ENCODE measurements at regions not wholly inside any gene's neighbourhood (a gene's known extent, or its start where the extent isn't known, plus 50 kb on each side); places are given as distances from the start of the nearest gene placed in this dataset.

GRCh38 chr6:133610227-133610840, 278.6 kb upstream of the TCF21 start:
- ChIA-PET POLR2A (ENCODE audit: unreplicated experiment) (no interaction called here), CTCF (no interaction called here)
- ATAC-seq (peak; percentile 43), DNase-seq (peak; percentile 33)
- peak overlapping the region; percentile 94 for H3K9ac ChIP-seq (ENCODE audit: low read length)
- peak overlapping the region; percentile 100 for H3K27ac ChIP-seq (ENCODE audit: low read length)
- no peaks in the 10 kb centered on the region for H3K9me3 ChIP-seq (ENCODE audit: low read length)
- peaks cover 6% of the 10 kb centered on the region for H3F3A ChIP-seq (ENCODE audit: low read length, unreplicated experiment)
- no peaks in the 10 kb centered on the region for H3K36me3 ChIP-seq (ENCODE audit: low read depth, low read length)
- H3K9me2 ChIP-seq (replicated peaks; ENCODE audit: low read length), result no peaks in the 10 kb centered on the region
- H3K4me1 ChIP-seq (ENCODE audit: insufficient read depth, low read length), result peaks cover 26% of the 10 kb centered on the region
- intact Hi-C loops (cut with micrococcal nuclease), result no loop called here
- H3K4me3 ChIP-seq (ENCODE audit: low read length), result peak overlapping the region; percentile 16; the same call in 1 of the 2 replicates
- no peak overlapping the region for H2AFZ ChIP-seq (ENCODE audit: low read length)
- H3K4me2 ChIP-seq (ENCODE audit: low read length), result peak overlapping the region; percentile 76
- no peaks in the 10 kb centered on the region for H3K79me2 ChIP-seq (ENCODE audit: low read length)
- BruUV-seq (replicated peaks), result TSS peak; percentile 96
- no peaks in the 10 kb centered on the region for H3K27me3 ChIP-seq (ENCODE audit: low read length)
- TF ChIP-seq EZH2phosphoT487 (IDR thresholded peaks at IDR 0.05; ENCODE audit: borderline replicate concordance, low read length), result no peak
- H4K20me1 ChIP-seq (ENCODE audit: low read length), result no peaks in the 10 kb centered on the region

- ChIA-PET CTCF (no interaction called here), POLR2A (ENCODE audit: unreplicated experiment) (no interaction called here)
- Histone ChIP-seq H3K27me3 (ENCODE audit: low read length) (no peaks in the 10 kb centered on the region), H4K20me1 (ENCODE audit: low read length) (no peaks in the 10 kb centered on the region), H3K4me2 (ENCODE audit: low read length) (peak overlapping the region; percentile 76), H3K4me1 (ENCODE audit: insufficient read depth, low read length) (peaks cover 26% of the 10 kb centered on the region), H3K27ac (ENCODE audit: low read length) (peak overlapping the region; percentile 100), H3F3A (ENCODE audit: low read length, unreplicated experiment) (peaks cover 6% of the 10 kb centered on the region), H3K9me3 (ENCODE audit: low read length) (no peaks in the 10 kb centered on the region), H3K9ac (ENCODE audit: low read length) (peak overlapping the region; percentile 94), H3K79me2 (ENCODE audit: low read length) (no peaks in the 10 kb centered on the region), H3K4me3 (ENCODE audit: low read length) (no peak overlapping the region), H3K9me2 (replicated peaks; ENCODE audit: low read length) (no peaks in the 10 kb centered on the region), H3K36me3 (ENCODE audit: low read depth, low read length) (no peaks in the 10 kb centered on the region), H2AFZ (ENCODE audit: low read length) (no peak overlapping the region)
- DNase-seq (no peak), ATAC-seq (no peak)
- no peak for TF ChIP-seq CTCF (conservative IDR thresholded peaks at IDR 0.05; ENCODE audit: low read depth, low read length)
- TF ChIP-seq EZH2phosphoT487 (IDR thresholded peaks at IDR 0.05; ENCODE audit: borderline replicate concordance, low read length), result no peak
- TF ChIP-seq EZH2 (IDR thresholded peaks at IDR 0.05; ENCODE audit: low read length, unreplicated experiment), result no peak
- no TSS peak for BruUV-seq (replicated peaks)
- intact Hi-C loops (cut with micrococcal nuclease), result no loop called here
These were observed 277.9 kb upstream of the TCF21 start for GRCh38 chr6:133610971-133611370.

- Histone ChIP-seq H3K27ac (ENCODE audit: low read length) (no peak overlapping the region), H3K79me2 (ENCODE audit: low read length) (no peaks in the 10 kb centered on the region), H3K9ac (ENCODE audit: low read length) (no peak overlapping the region), H3F3A (ENCODE audit: low read length, unreplicated experiment) (peaks cover 6% of the 10 kb centered on the region), H3K4me1 (ENCODE audit: insufficient read depth, low read length) (peaks cover 26% of the 10 kb centered on the region), H3K4me3 (ENCODE audit: low read length) (no peak overlapping the region), H3K27me3 (ENCODE audit: low read length) (no peaks in the 10 kb centered on the region), H3K4me2 (ENCODE audit: low read length) (no peak overlapping the region), H4K20me1 (ENCODE audit: low read length) (no peaks in the 10 kb centered on the region), H3K9me2 (replicated peaks; ENCODE audit: low read length) (no peaks in the 10 kb centered on the region), H3K9me3 (ENCODE audit: low read length) (no peaks in the 10 kb centered on the region), H2AFZ (ENCODE audit: low read length) (no peak overlapping the region), H3K36me3 (ENCODE audit: low read depth, low read length) (no peaks in the 10 kb centered on the region)
- ChIA-PET POLR2A (ENCODE audit: unreplicated experiment) (no interaction called here), CTCF (no interaction called here)
- TF ChIP-seq CTCF (conservative IDR thresholded peaks at IDR 0.05; ENCODE audit: low read depth, low read length) (no peak), EZH2phosphoT487 (IDR thresholded peaks at IDR 0.05; ENCODE audit: borderline replicate concordance, low read length) (no peak), EZH2 (IDR thresholded peaks at IDR 0.05; ENCODE audit: low read length, unreplicated experiment) (no peak)
- BruUV-seq (replicated peaks), result no TSS peak
- DNase-seq, result no peak
- intact Hi-C loops (cut with micrococcal nuclease), result no loop called here
- ATAC-seq, result no peak
These were observed 276.5 kb upstream of the TCF21 start for GRCh38 chr6:133612459-133612858.

Measured in PC-3 (cell line).